IMR-90 (cell line): ENCODE measurements at regions not wholly inside any gene's neighbourhood (a gene's known extent, or its start where the extent isn't known, plus 50 kb on each side); places are given as distances from the start of the nearest gene placed in this dataset.

Source experiments
- ATAC-seq: fragments of 200-7000 bp; cut with Tn5 transposase; 2 replicates; pipeline ENCODE4 v1.9.1; 2020; ENCODE audit warnings: low read depth, mild to moderate bottlenecking, moderate library complexity
- BruUV-seq: library from RNA; stranded (reverse); fragments of 400-500 nt; replicated peaks from 2 replicates; lab custom pipeline; 2021; lab: Mats Ljungman, UMichigan
- CTCF ChIA-PET: fragments of 300-600 bp; formaldehyde crosslinking; extraction: SDS; loops from one replicate; lab custom pipeline; 2021; ENCODE audit warnings: antibody characterized with exemption; lab: Yijun Ruan, JAX
- POLR2A ChIA-PET: fragments of 300-600 bp; sonication (Branson Sonifier 250); formaldehyde crosslinking; loops from one replicate; lab custom pipeline; 2022; ENCODE audit warnings: antibody characterized with exemption; ENCODE audit not compliant: unreplicated experiment; lab: Charles Lee
- DNase-seq: peaks from one replicate; pipeline ENCODE4 v3.0.0; 2013
- H2AFZ ChIP-seq: replicated peaks from 2 replicates; pipeline ENCODE3; 2013; ENCODE audit warnings: low read length, mild to moderate bottlenecking; ENCODE audit not compliant: poor library complexity
- H2AK5ac ChIP-seq: 2 replicates; pipeline ENCODE4 v1.6.1; 2013; ENCODE audit warnings: low read depth, low read length, inconsistent platforms
- H2AK9ac ChIP-seq: replicated peaks from 2 replicates; pipeline ENCODE3; 2013; ENCODE audit warnings: mild to moderate bottlenecking, low read depth, low read length, moderate library complexity; ENCODE audit not compliant: poor library complexity
- H2BK120ac ChIP-seq: 2 replicates; pipeline ENCODE4 v1.6.1; 2013; ENCODE audit warnings: low read depth, low read length, inconsistent platforms
- H2BK15ac ChIP-seq: 3 replicates; pipeline ENCODE4 v1.6.1; 2013; ENCODE audit warnings: low read depth, low read length, inconsistent platforms
- H2BK20ac ChIP-seq: 2 replicates; pipeline ENCODE4 v1.6.1; 2013; ENCODE audit warnings: low read depth, mild to moderate bottlenecking, inconsistent platforms, low read length, moderate library complexity
- H2BK5ac ChIP-seq: 2 replicates; pipeline ENCODE4 v1.6.1; 2013; ENCODE audit warnings: mild to moderate bottlenecking, low read depth, low read length, inconsistent platforms; ENCODE audit not compliant: poor library complexity, severe bottlenecking
- H3K14ac ChIP-seq: replicated peaks from 2 replicates; pipeline ENCODE4 v1.6.1; 2013; ENCODE audit warnings: low read depth, low read length, inconsistent platforms
- H3K18ac ChIP-seq: 2 replicates; pipeline ENCODE4 v1.6.1; 2013; ENCODE audit warnings: low read depth, low read length, control low read depth
- H3K23ac ChIP-seq: 2 replicates; pipeline ENCODE4 v1.6.1; 2013; ENCODE audit warnings: low read depth, low read length, inconsistent platforms
- H3K27ac ChIP-seq: 2 replicates; pipeline ENCODE4 v1.5.1; 2013; ENCODE audit warnings: mild to moderate bottlenecking, control low read depth, low read length; ENCODE audit not compliant: insufficient read depth
- H3K27me3 ChIP-seq: 2 replicates; pipeline ENCODE4 v1.6.1; 2013; ENCODE audit warnings: low read length; ENCODE audit not compliant: control insufficient read depth, insufficient read depth
- H3K36me3 ChIP-seq: 2 replicates; pipeline ENCODE4 v1.6.1; 2013; ENCODE audit warnings: low read length, mixed read lengths; ENCODE audit not compliant: control insufficient read depth, insufficient read depth
- H3K4ac ChIP-seq: 2 replicates; pipeline ENCODE4 v1.6.1; 2013; ENCODE audit warnings: low read depth, low read length, inconsistent platforms
- H3K4me1 ChIP-seq: 2 replicates; pipeline ENCODE4 v1.6.1; 2013; ENCODE audit warnings: low read length, mixed read lengths; ENCODE audit not compliant: control insufficient read depth, insufficient read depth
- H3K4me2 ChIP-seq: 2 replicates; pipeline ENCODE4 v1.6.1; 2013; ENCODE audit warnings: low read depth, mild to moderate bottlenecking, control low read depth, low read length, moderate library complexity
- H3K4me3 ChIP-seq: 2 replicates; pipeline ENCODE4 v1.5.1; 2013; ENCODE audit warnings: low read depth, mild to moderate bottlenecking, control low read depth, low read length, moderate library complexity; ENCODE audit not compliant: insufficient read depth
- H3K56ac ChIP-seq: 2 replicates; pipeline ENCODE4 v1.6.1; 2013; ENCODE audit warnings: low read length, inconsistent platforms; ENCODE audit not compliant: insufficient read depth; ENCODE audit errors: extremely low read depth
- H3K79me1 ChIP-seq, 2 experiments: 2 replicates each; pipeline ENCODE4 v1.6.1; 2013; ENCODE audit warnings: low read length in 2 of 2, inconsistent platforms in 1 of 2, low read depth in 1 of 2
- H3K9ac ChIP-seq: 2 replicates; pipeline ENCODE4 v1.6.1; 2013; ENCODE audit warnings: low read depth, low read length, control low read depth
- H3K9me1 ChIP-seq: 2 replicates; pipeline ENCODE4 v1.6.1; 2013; ENCODE audit warnings: low read length, inconsistent platforms; ENCODE audit not compliant: insufficient read depth
- H3K9me3 ChIP-seq: 2 replicates; pipeline ENCODE4 v1.6.1; 2013; ENCODE audit warnings: low read length; ENCODE audit not compliant: control insufficient read depth, insufficient read depth
- H4K20me1 ChIP-seq: 2 replicates; pipeline ENCODE4 v1.6.1; 2013; ENCODE audit warnings: low read length, inconsistent platforms; ENCODE audit not compliant: insufficient read depth
- H4K5ac ChIP-seq: 2 replicates; pipeline ENCODE4 v1.6.1; 2013; ENCODE audit warnings: mild to moderate bottlenecking, low read depth, low read length, control low read depth
- H4K8ac ChIP-seq, 2 experiments: 2 replicates each; pipeline ENCODE4 v1.6.1; 2013; ENCODE audit warnings: low read depth in 2 of 2, low read length in 2 of 2, control low read depth in 1 of 2, inconsistent platforms in 1 of 2
- H4K91ac ChIP-seq: 2 replicates; pipeline ENCODE4 v1.6.1; 2013; ENCODE audit warnings: low read depth, low read length, inconsistent platforms; ENCODE audit not compliant: insufficient read depth
- CEBPB ChIP-seq: IDR thresholded peaks from 2 replicates; pipeline ENCODE4 v1.6.1; 2012; ENCODE audit warnings: low read depth, low read length, improper control_type of control experiment
- CHD1 ChIP-seq: IDR thresholded peaks from 2 replicates; pipeline ENCODE4 v1.6.1; 2012; ENCODE audit warnings: low read depth, low read length, improper control_type of control experiment
- ELK1 ChIP-seq: fragments of 150-350 bp; IDR thresholded peaks from 2 replicates; pipeline ENCODE4 v1.6.1; 2016; ENCODE audit warnings: low read depth, mild to moderate bottlenecking, low read length, moderate library complexity, borderline replicate concordance
- FOS ChIP-seq: fragments of 150-350 bp; IDR thresholded peaks from 2 replicates; pipeline ENCODE4 v1.6.1; 2016; ENCODE audit warnings: low read depth, low read length
- MAZ ChIP-seq: IDR thresholded peaks from 2 replicates; pipeline ENCODE4 v1.6.1; 2012; ENCODE audit warnings: low read depth, mild to moderate bottlenecking, low read length, improper control_type of control experiment, moderate library complexity, borderline replicate concordance
- NFE2L2 ChIP-seq: fragments of 150-350 bp; IDR thresholded peaks from 2 replicates; pipeline ENCODE4 v1.6.1; 2016; ENCODE audit warnings: low read depth, mild to moderate bottlenecking, low read length
- RAD21 ChIP-seq: IDR thresholded peaks from 2 replicates; pipeline ENCODE4 v1.6.1; 2012; ENCODE audit warnings: low read length, improper control_type of control experiment
- RFX5 ChIP-seq: IDR thresholded peaks from 2 replicates; pipeline ENCODE4 v1.8.0; 2012; ENCODE audit warnings: low read depth, mild to moderate bottlenecking, low read length, moderate library complexity
- dilution Hi-C: fragments of 300-500 bp; cut with HindIII; formaldehyde crosslinking; loops from one replicate; pipeline ENCODE4 v1.14.3; 2018; ENCODE audit warnings: low sequenced_read_pairs; ENCODE audit not compliant: unreplicated experiment
- in situ Hi-C: fragments of 300-500 bp; cut with MboI; formaldehyde crosslinking; loops from 3 replicates; pipeline ENCODE4 v1.14.3; 2019; ENCODE audit warnings: low sequenced_read_pairs, inconsistent platforms, mixed read lengths
- intact Hi-C: fragments of 100-400 bp; cut with micrococcal nuclease; formaldehyde crosslinking; loops from 2 replicates; pipeline ENCODE4 v1.10.0; 2022

- dilution Hi-C loops: no loop called here
- H3K9me3 ChIP-seq: no peaks in the 10 kb centered on the region
- no peak overlapping the region for H2BK20ac ChIP-seq
- H3K4ac ChIP-seq: no peak overlapping the region
- H3K4me2 ChIP-seq: no peak overlapping the region
- DNase-seq: no peak
- no peak overlapping the region for H3K56ac ChIP-seq
- no peak overlapping the region for H3K27ac ChIP-seq
- ATAC-seq: no peak
- POLR2A ChIA-PET: no interaction called here
- H2BK5ac ChIP-seq: no peak overlapping the region
- H3K4me1 ChIP-seq: no peaks in the 10 kb centered on the region
- BruUV-seq: no TSS peak
- H3K79me1 ChIP-seq: no peaks in the 10 kb centered on the region
- intact Hi-C loops: no loop called here
- no peaks in the 10 kb centered on the region for H3K36me3 ChIP-seq
- H3K9me1 ChIP-seq: no peaks in the 10 kb centered on the region
- TF ChIP-seq CHD1 (no peak), RFX5 (no peak), RAD21 (no peak), NFE2L2 (no peak), MAZ (no peak), ELK1 (no peak), CEBPB (no peak), FOS (no peak)
- H2BK120ac ChIP-seq: no peak overlapping the region
- no peak overlapping the region for H3K18ac ChIP-seq
- no peak overlapping the region for H3K14ac ChIP-seq
- H4K91ac ChIP-seq: no peak overlapping the region
- in situ Hi-C loops: no loop called here
- no peak overlapping the region for H3K9ac ChIP-seq
- no peak overlapping the region for H4K5ac ChIP-seq
- no peak overlapping the region for H2AK5ac ChIP-seq
- H2AK9ac ChIP-seq: no peak overlapping the region
- no peak overlapping the region for H2BK15ac ChIP-seq
- H4K8ac ChIP-seq: no peak overlapping the region
- CTCF ChIA-PET: no interaction called here
- no peak overlapping the region for H3K4me3 ChIP-seq
- no peaks in the 10 kb centered on the region for H4K20me1 ChIP-seq
- H2AFZ ChIP-seq: no peak overlapping the region
- no peaks in the 10 kb centered on the region for H3K27me3 ChIP-seq
- H3K23ac ChIP-seq: no peak overlapping the region
These were observed 305.1 kb upstream of the RASGEF1B start for GRCh38 chr4:81776794-81777193.
